NCI-H1105 treated with DMSO at 0.1 percent for 48 hours (cell line): ENCODE measurements at regions not wholly inside any gene's neighbourhood (a gene's known extent, or its start where the extent isn't known, plus 50 kb on each side); places are given as distances from the start of the nearest gene placed in this dataset.

Experiments
- DNase-seq: peaks from one replicate; lab custom pipeline; 2025; lab: John Stamatoyannopoulos, UW

GRCh38 chr3:99315896-99316295 is 322.5 kb upstream of the COL8A1 start:
- no peak for DNase-seq

- no peak for DNase-seq
Observed at GRCh38 chr3:99313485-99313884, 324.9 kb upstream of the COL8A1 start.

- DNase-seq: no peak
Observed at GRCh38 chr3:99298661-99299060, 339.7 kb upstream of the COL8A1 start.

GRCh38 chr3:99295836-99296235 is 342.6 kb upstream of the COL8A1 start:
- no peak for DNase-seq

GRCh38 chr3:99294092-99294491 is 344.3 kb upstream of the COL8A1 start:
- DNase-seq: peak; percentile 50

GRCh38 chr3:99287876-99288275 is 350.5 kb upstream of the COL8A1 start:
- no peak for DNase-seq

GRCh38 chr3:99286266-99286845 is 352.0 kb upstream of the COL8A1 start:
- peak; percentile 58 for DNase-seq

- DNase-seq: no peak
Observed at GRCh38 chr3:99269606-99270351, 368.3 kb upstream of the DCBLD2 start.

- no peak for DNase-seq
Observed at GRCh38 chr3:99256788-99257187, 355.3 kb upstream of the DCBLD2 start.

- no peak for DNase-seq
Observed at GRCh38 chr3:99253963-99254355, 352.5 kb upstream of the DCBLD2 start.

- DNase-seq: no peak
Observed at GRCh38 chr3:99250821-99251355, 349.4 kb upstream of the DCBLD2 start.

GRCh38 chr3:99250272-99250671 is 348.8 kb upstream of the DCBLD2 start:
- DNase-seq: no peak

- no peak for DNase-seq
Observed at GRCh38 chr3:99249627-99250026, 348.1 kb upstream of the DCBLD2 start.

- no peak for DNase-seq
Observed at GRCh38 chr3:99248913-99249312, 347.4 kb upstream of the DCBLD2 start.

GRCh38 chr3:99248130-99248529 is 346.6 kb upstream of the DCBLD2 start:
- no peak for DNase-seq

GRCh38 chr3:99246010-99246654 is 344.6 kb upstream of the DCBLD2 start:
- DNase-seq: no peak

GRCh38 chr3:99242271-99242670 is 340.8 kb upstream of the DCBLD2 start:
- no peak for DNase-seq

- DNase-seq: no peak
Observed at GRCh38 chr3:99240700-99241099, 339.2 kb upstream of the DCBLD2 start.

- no peak for DNase-seq
Observed at GRCh38 chr3:99236576-99236975, 335.1 kb upstream of the DCBLD2 start.

- no peak for DNase-seq
Observed at GRCh38 chr3:99232696-99233095, 331.2 kb upstream of the DCBLD2 start.

- no peak for DNase-seq
Observed at GRCh38 chr3:99218468-99218867, 317.0 kb upstream of the DCBLD2 start.

GRCh38 chr3:99212969-99213368 is 311.5 kb upstream of the DCBLD2 start:
- no peak for DNase-seq

- DNase-seq: no peak
Observed at GRCh38 chr3:99211309-99211708, 309.8 kb upstream of the DCBLD2 start.
